ENCODE measurements at regions not wholly inside any gene's neighbourhood (a gene's known extent, or its start where the extent isn't known, plus 50 kb on each side); places are given as distances from the start of the nearest gene placed in this dataset.

DNA sequence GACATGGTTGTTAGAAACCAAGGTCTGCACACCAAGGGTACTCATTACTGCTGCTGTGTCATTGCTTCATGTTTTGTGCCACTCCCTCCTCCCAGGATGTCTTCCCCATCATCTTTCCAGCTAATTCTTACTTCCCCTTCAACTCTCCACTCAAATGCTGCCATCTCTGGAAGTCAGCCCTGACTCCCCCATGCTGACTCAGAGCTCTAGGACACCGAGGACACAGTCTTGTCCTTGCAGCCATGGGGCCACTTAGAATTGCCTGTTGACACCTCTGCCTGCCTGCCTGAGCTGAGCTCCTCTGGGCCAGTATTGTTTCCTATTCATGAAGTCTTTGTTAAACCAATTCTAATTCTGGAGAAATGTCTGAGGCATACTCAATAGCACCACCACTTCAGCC, 100.2 kb downstream of the GYPC start:
- Histone ChIP-seq H3K4me1 (replicated peaks) (no peaks in the 10 kb centered on the region), H3K4me3 (no peak overlapping the region), H3K27ac (no peak overlapping the region), H3K27me3 (replicated peaks; ENCODE audit: insufficient read depth) (no peaks in the 10 kb centered on the region), H3K9me3 (no peaks in the 10 kb centered on the region), H3K36me3 (no peaks in the 10 kb centered on the region)
- TF ChIP-seq POLR2A (IDR thresholded peaks at IDR 0.05) (no peak), POLR2AphosphoS5 (IDR thresholded peaks at IDR 0.05) (no peak)
- WGBS = 86% methylated on average over 1 of the region's 1 CpG
- intact Hi-C loops (cut with DNase I) = no loop called here
- no peak for DNase-seq (ENCODE audit: low spot score)

DNA sequence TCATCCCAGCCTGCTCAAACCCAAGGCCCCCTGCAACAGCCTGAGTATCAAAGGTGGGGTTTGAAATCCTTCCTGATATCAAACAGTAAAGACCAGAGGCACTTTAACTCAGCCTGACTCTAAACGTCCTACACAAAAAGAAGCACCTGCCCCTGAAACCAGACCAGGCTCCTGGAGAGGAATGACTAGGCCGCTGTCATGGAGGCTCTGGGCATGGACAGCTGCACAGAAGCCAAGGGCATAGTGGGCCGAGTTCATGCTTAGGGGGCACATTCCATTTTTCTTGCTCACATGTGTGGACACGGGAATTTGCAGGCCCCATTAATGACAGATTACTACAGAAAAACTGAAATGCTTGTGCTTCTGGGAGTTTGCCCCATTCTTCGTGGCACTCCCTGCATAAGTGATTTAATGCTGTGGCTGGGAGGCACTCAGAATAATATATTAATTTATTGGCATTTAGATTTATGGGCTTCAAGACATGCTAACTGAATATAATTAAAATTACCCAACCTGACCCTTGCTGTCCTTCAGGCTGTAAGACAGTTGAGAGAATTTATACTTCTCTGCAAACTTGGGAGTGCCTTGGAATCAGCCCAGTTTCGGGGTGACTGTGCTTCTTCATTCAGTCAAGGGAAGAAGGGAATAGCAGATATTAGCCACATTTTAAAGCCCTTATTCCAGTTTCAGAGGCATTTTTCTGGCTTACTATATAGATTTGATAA, 105.5 kb downstream of the GYPC start:
- no peak overlapping the region for H3K27ac ChIP-seq
- H3K4me1 ChIP-seq (replicated peaks) = no peaks in the 10 kb centered on the region
- no peaks in the 10 kb centered on the region for H3K36me3 ChIP-seq
- intact Hi-C loops (cut with DNase I) = no loop called here
- no peaks in the 10 kb centered on the region for H3K9me3 ChIP-seq
- no peak overlapping the region for H3K4me3 ChIP-seq
- no peak for TF ChIP-seq POLR2A (IDR thresholded peaks at IDR 0.05)
- TF ChIP-seq POLR2AphosphoS5 (IDR thresholded peaks at IDR 0.05) = no peak
- TF ChIP-seq, protein P1, sequence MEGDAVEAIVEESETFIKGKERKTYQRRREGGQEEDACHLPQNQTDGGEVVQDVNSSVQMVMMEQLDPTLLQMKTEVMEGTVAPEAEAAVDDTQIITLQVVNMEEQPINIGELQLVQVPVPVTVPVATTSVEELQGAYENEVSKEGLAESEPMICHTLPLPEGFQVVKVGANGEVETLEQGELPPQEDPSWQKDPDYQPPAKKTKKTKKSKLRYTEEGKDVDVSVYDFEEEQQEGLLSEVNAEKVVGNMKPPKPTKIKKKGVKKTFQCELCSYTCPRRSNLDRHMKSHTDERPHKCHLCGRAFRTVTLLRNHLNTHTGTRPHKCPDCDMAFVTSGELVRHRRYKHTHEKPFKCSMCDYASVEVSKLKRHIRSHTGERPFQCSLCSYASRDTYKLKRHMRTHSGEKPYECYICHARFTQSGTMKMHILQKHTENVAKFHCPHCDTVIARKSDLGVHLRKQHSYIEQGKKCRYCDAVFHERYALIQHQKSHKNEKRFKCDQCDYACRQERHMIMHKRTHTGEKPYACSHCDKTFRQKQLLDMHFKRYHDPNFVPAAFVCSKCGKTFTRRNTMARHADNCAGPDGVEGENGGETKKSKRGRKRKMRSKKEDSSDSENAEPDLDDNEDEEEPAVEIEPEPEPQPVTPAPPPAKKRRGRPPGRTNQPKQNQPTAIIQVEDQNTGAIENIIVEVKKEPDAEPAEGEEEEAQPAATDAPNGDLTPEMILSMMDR (IDR thresholded peaks at IDR 0.05) = no peak
- H3K27me3 ChIP-seq (replicated peaks; ENCODE audit: insufficient read depth) = no peaks in the 10 kb centered on the region
- WGBS = 84% methylated on average over 6 of the region's 6 CpGs
- DNase-seq (ENCODE audit: low spot score) = no peak

DNA sequence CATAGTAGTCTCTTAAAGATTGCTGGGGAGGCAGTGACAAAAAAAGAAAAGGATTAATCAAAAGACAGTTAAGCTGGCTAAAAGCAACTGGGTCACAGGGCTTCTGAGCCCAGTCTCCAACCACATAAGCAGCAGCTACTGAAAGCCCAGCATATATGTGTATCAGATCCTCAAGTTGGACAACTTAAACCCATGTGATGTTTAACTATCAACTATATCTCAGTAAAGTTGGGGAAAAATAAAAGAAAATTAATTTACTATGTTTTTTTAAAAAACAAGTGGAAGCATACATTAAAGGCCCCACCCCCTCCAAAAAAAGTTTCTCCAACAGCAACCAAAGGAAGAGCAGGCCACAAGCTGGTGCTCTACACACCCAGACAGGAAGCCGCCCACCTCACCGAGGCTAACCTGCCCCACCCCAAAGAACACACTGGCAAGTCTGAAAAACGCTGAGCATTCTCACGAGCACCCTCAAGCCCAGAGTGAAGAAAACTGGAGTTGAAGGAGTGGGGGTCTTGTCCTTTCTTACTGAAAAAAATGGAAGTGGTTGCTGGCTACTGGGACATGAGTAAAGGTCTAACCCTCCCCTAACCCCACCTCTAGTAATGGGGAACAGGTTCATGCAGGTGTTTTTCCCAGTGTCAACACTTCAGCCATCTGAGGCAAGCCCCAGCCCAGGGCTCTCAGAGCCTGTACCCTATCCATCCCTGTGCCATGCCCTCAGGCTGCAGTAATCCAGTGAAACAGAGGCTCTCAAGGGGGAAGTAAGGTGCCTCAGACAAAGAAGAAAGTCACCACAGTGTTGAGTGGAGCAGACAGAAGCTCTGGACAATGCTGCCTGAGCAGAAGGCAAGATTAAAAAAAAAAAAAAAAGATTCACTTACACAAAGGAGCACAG, 106.3 kb downstream of the GYPC start:
- intact Hi-C loops (cut with DNase I) = no loop called here
- H3K9me3 ChIP-seq = no peaks in the 10 kb centered on the region
- no peak for DNase-seq (ENCODE audit: low spot score)
- H3K27ac ChIP-seq = no peak overlapping the region
- no peak overlapping the region for H3K4me3 ChIP-seq
- WGBS = 74% methylated on average over 4 of the region's 4 CpGs
- H3K36me3 ChIP-seq = no peaks in the 10 kb centered on the region
- TF ChIP-seq POLR2A (IDR thresholded peaks at IDR 0.05) = no peak
- TF ChIP-seq, protein P1 (IDR thresholded peaks at IDR 0.05) = no peak
- no peak for TF ChIP-seq POLR2AphosphoS5 (IDR thresholded peaks at IDR 0.05)
- no peaks in the 10 kb centered on the region for H3K27me3 ChIP-seq (replicated peaks; ENCODE audit: insufficient read depth)
- no peaks in the 10 kb centered on the region for H3K4me1 ChIP-seq (replicated peaks)

DNA sequence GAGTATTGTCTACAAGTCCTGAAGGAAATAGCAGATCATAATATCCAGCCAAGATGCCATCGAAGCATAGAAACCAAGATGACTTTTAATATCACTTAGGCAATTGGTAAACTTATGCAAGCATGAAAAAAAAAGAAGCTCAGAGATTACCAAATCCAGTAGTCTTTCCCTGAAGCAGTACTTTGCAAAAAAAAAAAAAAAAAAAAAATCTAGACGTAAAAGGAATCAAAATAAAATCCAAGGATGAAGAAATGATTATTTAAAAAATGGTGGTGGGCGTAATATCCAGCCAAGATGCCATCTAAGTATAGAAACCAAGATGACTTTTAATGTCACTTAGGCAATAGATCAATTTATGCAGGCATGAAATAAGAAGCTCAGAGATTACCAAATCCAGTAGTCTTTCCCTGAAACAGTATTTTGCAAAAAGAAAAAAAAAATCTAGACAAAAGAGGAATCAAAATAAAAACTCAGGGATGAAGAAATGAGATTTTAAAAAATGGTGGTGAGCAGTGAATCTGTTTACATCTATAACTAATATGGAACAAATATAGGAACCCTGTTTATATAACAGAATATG, 108.8 kb downstream of the GYPC start:
- Histone ChIP-seq H3K4me1 (replicated peaks) (no peaks in the 10 kb centered on the region), H3K4me3 (no peak overlapping the region), H3K9me3 (no peaks in the 10 kb centered on the region), H3K36me3 (no peaks in the 10 kb centered on the region), H3K27ac (no peak overlapping the region), H3K27me3 (replicated peaks; ENCODE audit: insufficient read depth) (peaks cover 2% of the 10 kb centered on the region)
- WGBS = 75% methylated on average over 3 of the region's 3 CpGs
- no peak for TF ChIP-seq POLR2AphosphoS5 (IDR thresholded peaks at IDR 0.05)
- intact Hi-C loops (cut with DNase I) = no loop called here
- DNase-seq (ENCODE audit: low spot score) = no peak

DNA sequence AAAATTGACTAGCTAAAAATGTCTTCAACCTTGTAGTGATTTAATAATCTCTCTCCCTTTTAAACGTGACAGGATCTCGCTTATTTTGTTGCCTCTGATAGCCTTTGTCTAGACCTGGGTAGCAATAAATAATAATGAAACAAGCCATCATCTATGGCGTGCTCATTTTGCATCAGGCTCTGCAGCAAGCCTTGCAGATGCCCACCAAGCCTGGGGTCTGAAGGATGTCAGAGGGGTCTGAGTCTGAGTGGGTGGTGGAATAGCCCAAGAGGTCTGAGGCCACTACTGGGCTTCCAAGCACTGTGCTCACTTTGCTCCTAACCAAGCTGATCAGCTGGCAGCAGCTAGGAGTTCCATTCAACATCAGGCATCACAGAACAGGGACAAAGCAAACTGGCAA, 109.4 kb downstream of the GYPC start:
- WGBS = 79% methylated on average over 3 of the region's 3 CpGs
- TF ChIP-seq, protein P1 (IDR thresholded peaks at IDR 0.05) = no peak
- TF ChIP-seq POLR2AphosphoS5 (IDR thresholded peaks at IDR 0.05) (no peak), POLR2A (IDR thresholded peaks at IDR 0.05) (no peak)
- no peaks in the 10 kb centered on the region for H3K9me3 ChIP-seq
- no peaks in the 10 kb centered on the region for H3K4me1 ChIP-seq (replicated peaks)
- H3K4me3 ChIP-seq = no peak overlapping the region
- DNase-seq (ENCODE audit: low spot score) = no peak
- H3K36me3 ChIP-seq = no peaks in the 10 kb centered on the region
- no peak overlapping the region for H3K27ac ChIP-seq
- intact Hi-C loops (cut with DNase I) = no loop called here
- H3K27me3 ChIP-seq (replicated peaks; ENCODE audit: insufficient read depth) = peaks cover 2% of the 10 kb centered on the region

All from prostate gland (tissue), 2 donors.